Right renal pelvis (tissue), 4 donors: ENCODE measurements at regions not wholly inside any gene's neighbourhood (a gene's known extent, or its start where the extent isn't known, plus 50 kb on each side); places are given as distances from the start of the nearest gene placed in this dataset.

Experiments used
- DNase-seq, 4 donors: peaks; one replicate each; pipeline ENCODE4 v3.0.0-alpha.2; 2013; ENCODE audit warnings: low read depth in 4 of 4, low spot score in 3 of 4, missing footprints in 1 of 4

- no peak for DNase-seq
Measured at GRCh38 chr4:152165146-152165545, 370.7 kb downstream of the FBXW7 start.

GRCh38 chr4:152164561-152164960 is 371.3 kb downstream of the FBXW7 start:
- no peak for DNase-seq

- DNase-seq, result no peak
Measured at GRCh38 chr4:152162331-152162697, 373.6 kb downstream of the FBXW7 start.

GRCh38 chr4:152161676-152162330 is 374.1 kb downstream of the FBXW7 start:
- DNase-seq, result no peak

GRCh38 chr4:152160225-152160800 is 375.6 kb downstream of the FBXW7 start:
- DNase-seq, result no peak

- DNase-seq, result no peak
Measured at GRCh38 chr4:152159773-152160172, 376.1 kb downstream of the FBXW7 start.

- DNase-seq, result no peak
Measured at GRCh38 chr4:152158225-152158624, 377.7 kb downstream of the FBXW7 start.

GRCh38 chr4:152157629-152158028 is 378.3 kb downstream of the FBXW7 start:
- no peak for DNase-seq

GRCh38 chr4:152156442-152156841 is 379.4 kb downstream of the FBXW7 start:
- no peak for DNase-seq

- DNase-seq, result no peak
Measured at GRCh38 chr4:152155070-152155469, 380.8 kb downstream of the FBXW7 start.

GRCh38 chr4:152154433-152154832 is 381.5 kb downstream of the FBXW7 start:
- DNase-seq, result no peak

GRCh38 chr4:152153476-152154270 is 382.2 kb downstream of the FBXW7 start:
- no peak for DNase-seq

GRCh38 chr4:152150214-152150613 is 385.7 kb downstream of the FBXW7 start:
- no peak for DNase-seq

- no peak for DNase-seq
Measured at GRCh38 chr4:152149745-152150144, 386.1 kb downstream of the FBXW7 start.

- DNase-seq, result no peak
Measured at GRCh38 chr4:152148057-152148456, 387.2 kb upstream of the GATB start.

GRCh38 chr4:152146244-152146643 is 385.4 kb upstream of the GATB start:
- no peak for DNase-seq

GRCh38 chr4:152143806-152144205 is 383.0 kb upstream of the GATB start:
- DNase-seq, result no peak

GRCh38 chr4:152138451-152138850 is 377.6 kb upstream of the GATB start:
- no peak for DNase-seq

GRCh38 chr4:152132776-152133175 is 372.0 kb upstream of the GATB start:
- DNase-seq, result no peak

- DNase-seq, result no peak
Measured at GRCh38 chr4:152128356-152128755, 367.5 kb upstream of the GATB start.

GRCh38 chr4:152126238-152126637 is 365.4 kb upstream of the GATB start:
- DNase-seq, result no peak
